Left ventricle myocardium inferior (tissue), 1 donor: ENCODE measurements at regions not wholly inside any gene's neighbourhood (a gene's known extent, or its start where the extent isn't known, plus 50 kb on each side); places are given as distances from the start of the nearest gene placed in this dataset.

Source experiments
- DNase-seq: peaks from one replicate; pipeline ENCODE4 v3.0.0-alpha.2; 2020
- H3K27ac ChIP-seq: fragments of 200-600 bp; replicated peaks from 2 replicates; pipeline ENCODE4 v1.8.0; 2021
- H3K27me3 ChIP-seq: fragments of 200-600 bp; 2 replicates; pipeline ENCODE4 v1.8.0; 2021; ENCODE audit warnings: low read depth
- H3K36me3 ChIP-seq: fragments of 200-600 bp; 2 replicates; pipeline ENCODE4 v1.8.0; 2021
- H3K4me1 ChIP-seq: fragments of 200-600 bp; 2 replicates; pipeline ENCODE4 v1.8.0; 2021
- H3K4me3 ChIP-seq: fragments of 200-600 bp; 2 replicates; pipeline ENCODE4 v1.8.0; 2021; ENCODE audit warnings: mild to moderate bottlenecking, moderate library complexity
- H3K9me3 ChIP-seq: fragments of 200-600 bp; replicated peaks from 2 replicates; pipeline ENCODE4 v1.8.0; 2021
- CTCF ChIP-seq: fragments of 200-600 bp; IDR thresholded peaks from 2 replicates; pipeline ENCODE4 v1.8.0; 2021; ENCODE audit warnings: antibody characterized with exemption, mild to moderate bottlenecking, borderline replicate concordance
- intact Hi-C: fragments of 100-400 bp; cut with micrococcal nuclease; formaldehyde crosslinking; loops from one replicate; pipeline ENCODE4 v1.11.0; 2022
- donor health status: DM: no; HTN: yes; CAD: no; lungs with severe emphysema.

GRCh38 chr1:192439373-192440025, 122.7 kb downstream of the RGS21 start:
- no peak overlapping the region for H3K27ac ChIP-seq
- H3K9me3 ChIP-seq: no peaks in the 10 kb centered on the region
- H3K27me3 ChIP-seq: no peaks in the 10 kb centered on the region
- TF ChIP-seq CTCF: no peak
- DNase-seq: no peak
- H3K4me1 ChIP-seq: no peaks in the 10 kb centered on the region
- no peaks in the 10 kb centered on the region for H3K36me3 ChIP-seq
- intact Hi-C loops: no loop called here
- no peak overlapping the region for H3K4me3 ChIP-seq

GRCh38 chr1:192441492-192441891, 124.7 kb downstream of the RGS21 start:
- H3K4me1 ChIP-seq: no peaks in the 10 kb centered on the region
- H3K4me3 ChIP-seq: no peak overlapping the region
- intact Hi-C loops: no loop called here
- H3K36me3 ChIP-seq: no peaks in the 10 kb centered on the region
- H3K9me3 ChIP-seq: no peaks in the 10 kb centered on the region
- no peak for TF ChIP-seq CTCF
- no peaks in the 10 kb centered on the region for H3K27me3 ChIP-seq
- DNase-seq: no peak
- H3K27ac ChIP-seq: no peak overlapping the region

GRCh38 chr1:192442736-192443135, 125.9 kb downstream of the RGS21 start:
- no peak for DNase-seq
- Histone ChIP-seq H3K4me3 (no peak overlapping the region), H3K27me3 (no peaks in the 10 kb centered on the region), H3K27ac (no peak overlapping the region), H3K36me3 (no peaks in the 10 kb centered on the region), H3K4me1 (no peaks in the 10 kb centered on the region), H3K9me3 (no peaks in the 10 kb centered on the region)
- intact Hi-C loops: no loop called here
- TF ChIP-seq CTCF: no peak

GRCh38 chr1:192443616-192444015, 126.8 kb downstream of the RGS21 start:
- intact Hi-C loops: no loop called here

GRCh38 chr1:192445241-192445640, 128.4 kb downstream of the RGS21 start:
- H3K27ac ChIP-seq: no peak overlapping the region
- no peaks in the 10 kb centered on the region for H3K9me3 ChIP-seq
- TF ChIP-seq CTCF: no peak
- no peaks in the 10 kb centered on the region for H3K27me3 ChIP-seq
- H3K36me3 ChIP-seq: no peaks in the 10 kb centered on the region
- no peak for DNase-seq
- H3K4me3 ChIP-seq: no peak overlapping the region
- intact Hi-C loops: no loop called here
- H3K4me1 ChIP-seq: no peaks in the 10 kb centered on the region

More at GRCh38 chr1:192443616-192444015, 126.8 kb downstream of the RGS21 start:
- H3K27ac ChIP-seq: no peak overlapping the region
- no peaks in the 10 kb centered on the region for H3K27me3 ChIP-seq
- no peaks in the 10 kb centered on the region for H3K36me3 ChIP-seq
- H3K4me1 ChIP-seq: no peaks in the 10 kb centered on the region
- H3K4me3 ChIP-seq: no peak overlapping the region
- no peak for TF ChIP-seq CTCF
- no peak for DNase-seq
- no peaks in the 10 kb centered on the region for H3K9me3 ChIP-seq
